ENCODE measurements at regions not wholly inside any gene's neighbourhood (a gene's known extent, or its start where the extent isn't known, plus 50 kb on each side); places are given as distances from the start of the nearest gene placed in this dataset.

DNA sequence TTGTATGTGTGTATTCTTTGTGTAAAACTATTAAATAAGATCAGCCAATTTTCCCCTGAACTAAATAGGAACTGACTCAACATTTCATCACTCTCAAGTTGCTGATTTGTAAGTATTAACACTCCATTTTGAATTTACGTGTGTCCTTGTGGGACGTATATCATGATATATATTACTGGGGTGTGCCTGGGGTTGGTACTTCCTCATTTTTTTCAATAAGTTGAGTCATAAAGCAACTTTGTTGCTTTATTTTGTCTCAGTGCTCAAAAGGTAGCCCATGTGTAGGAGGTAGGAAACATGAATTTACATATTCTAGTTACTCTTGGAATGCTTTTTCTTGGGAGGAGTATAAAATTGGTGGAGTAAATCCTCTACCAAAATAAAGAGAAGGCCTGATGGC lies 193.9 kb upstream of the RAG2 start:
- Histone ChIP-seq H3K79me2 (ENCODE audit: insufficient read depth, low read length) (no peaks in the 10 kb centered on the region), H3K4me3 (replicated peaks in 1 of 3; ENCODE audit: insufficient read depth in 1 of 3, low read depth in 2 of 3, low read length in 3 of 3) (no peak overlapping the region), H3K36me3 (replicated peaks in 1 of 2; ENCODE audit: control insufficient read depth in 1 of 2, insufficient read depth in 2 of 2, low read length in 2 of 2) (no peaks in the 10 kb centered on the region), H2AFZ (ENCODE audit: low read length) (no peak overlapping the region), H3K27ac (ENCODE audit: extremely low read length, insufficient read depth, low read length) (no peak overlapping the region), H4K20me1 (ENCODE audit: insufficient read depth, low read length) (no peaks in the 10 kb centered on the region), H3K4me2 (ENCODE audit: low read depth, low read length) (no peak overlapping the region), H3K4me1 (ENCODE audit: insufficient read depth, low read length) (no peaks in the 10 kb centered on the region), H3K9me3 (ENCODE audit: low read length) (no peaks in the 10 kb centered on the region), H3K27me3 (ENCODE audit: control insufficient read depth in 1 of 2, insufficient read depth in 2 of 2, low read length in 2 of 2) (no peaks in the 10 kb centered on the region), H3K9ac (ENCODE audit: insufficient read depth, low read depth, low read length) (no peak overlapping the region)
- intact Hi-C loops (cut with micrococcal nuclease; ENCODE audit: unreplicated experiment) (no loop called here), in situ Hi-C loops (cut with HindIII; ENCODE audit: extremely low pct_ligation_motif_present, low pct_unique_long_range_greater_than_20kb) (no loop called here)
- ChIA-PET POLR2A (no interaction called here), CTCF (ENCODE audit: low intra/inter-chr PET ratio, low total read pairs) (no interaction called here)
- no peak for DNase-seq (ENCODE audit: low spot score)
- no peak for FAIRE-seq
- no TSS peak for BruUV-seq (replicated peaks)
- TF ChIP-seq ATF7 (IDR thresholded peaks at IDR 0.05): no peak
- TF ChIP-seq ATF7 (CRISPR knock-in tag; IDR thresholded peaks at IDR 0.05): no peak
- no peak for TF ChIP-seq ZNF839 (CRISPR knock-in tag; IDR thresholded peaks at IDR 0.05; ENCODE audit: borderline replicate concordance)
- TF ChIP-seq, protein P1, sequence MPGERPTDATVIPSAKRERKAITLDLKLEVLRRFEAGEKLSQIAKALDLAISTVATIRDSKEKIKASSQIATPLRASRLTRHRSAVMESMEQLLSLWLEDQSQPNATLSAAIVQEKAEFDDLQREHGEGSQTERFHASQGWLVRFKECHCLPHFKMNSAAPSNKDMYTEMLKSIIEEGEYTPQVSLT (CRISPR knock-in tag; IDR thresholded peaks at IDR 0.05; ENCODE audit: borderline replicate concordance, low read depth): no peak
- TF ChIP-seq FOXO1 (CRISPR knock-in tag; IDR thresholded peaks at IDR 0.05): no peak
- TF ChIP-seq ZNF282 (IDR thresholded peaks at IDR 0.05; ENCODE audit: partially characterized antibody): no peak
- TF ChIP-seq EZH2 (conservative IDR thresholded peaks at IDR 0.05; ENCODE audit: low read depth, low read length): no peak
- TF ChIP-seq PHF21A (CRISPR knock-in tag; IDR thresholded peaks at IDR 0.05): no peak
- 10% methylated on average over 2 of the region's 2 CpGs for WGBS (ENCODE audit: low lambda C conversion rate)
- no peak for ATAC-seq

DNA sequence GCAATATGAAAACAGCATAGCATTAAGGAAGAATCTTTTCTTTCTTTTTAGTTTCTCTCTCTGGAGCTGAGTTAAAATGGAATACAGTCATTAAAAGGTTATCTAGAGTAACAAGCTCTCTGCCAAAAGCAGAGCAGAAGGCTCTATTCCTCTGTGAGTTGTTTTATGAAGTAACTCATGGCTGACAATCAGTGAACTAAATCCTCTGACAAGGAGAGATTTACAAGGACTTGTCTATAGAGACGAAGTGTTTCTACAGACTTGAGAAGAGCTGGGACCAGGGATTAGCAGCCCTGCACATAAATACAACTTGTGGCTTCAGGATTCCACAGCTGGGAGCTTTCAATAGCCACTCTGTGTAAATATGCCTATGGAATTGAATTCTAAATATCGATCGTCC lies 192.5 kb upstream of the RAG2 start:
- H2AFZ ChIP-seq (ENCODE audit: low read length): no peak overlapping the region
- no peak overlapping the region for H3K9ac ChIP-seq (ENCODE audit: insufficient read depth, low read depth, low read length)
- WGBS (ENCODE audit: low lambda C conversion rate): 0% methylated on average over 3 of the region's 3 CpGs
- ChIA-PET POLR2A (no interaction called here), CTCF (ENCODE audit: low intra/inter-chr PET ratio, low total read pairs) (no interaction called here)
- no peaks in the 10 kb centered on the region for H3K27me3 ChIP-seq (ENCODE audit: control insufficient read depth in 1 of 2, insufficient read depth in 2 of 2, low read length in 2 of 2)
- no peak for TF ChIP-seq CBX1 (IDR thresholded peaks at IDR 0.05; ENCODE audit: low read depth)
- TF ChIP-seq XBP1 (CRISPR knock-in tag; IDR thresholded peaks at IDR 0.05): no peak
- TF ChIP-seq TCF7L2 (IDR thresholded peaks at IDR 0.05; ENCODE audit: low read depth, low read length): no peak
- no peak for TF ChIP-seq ZNF678 (CRISPR knock-in tag; IDR thresholded peaks at IDR 0.05)
- TF ChIP-seq, protein P2, sequence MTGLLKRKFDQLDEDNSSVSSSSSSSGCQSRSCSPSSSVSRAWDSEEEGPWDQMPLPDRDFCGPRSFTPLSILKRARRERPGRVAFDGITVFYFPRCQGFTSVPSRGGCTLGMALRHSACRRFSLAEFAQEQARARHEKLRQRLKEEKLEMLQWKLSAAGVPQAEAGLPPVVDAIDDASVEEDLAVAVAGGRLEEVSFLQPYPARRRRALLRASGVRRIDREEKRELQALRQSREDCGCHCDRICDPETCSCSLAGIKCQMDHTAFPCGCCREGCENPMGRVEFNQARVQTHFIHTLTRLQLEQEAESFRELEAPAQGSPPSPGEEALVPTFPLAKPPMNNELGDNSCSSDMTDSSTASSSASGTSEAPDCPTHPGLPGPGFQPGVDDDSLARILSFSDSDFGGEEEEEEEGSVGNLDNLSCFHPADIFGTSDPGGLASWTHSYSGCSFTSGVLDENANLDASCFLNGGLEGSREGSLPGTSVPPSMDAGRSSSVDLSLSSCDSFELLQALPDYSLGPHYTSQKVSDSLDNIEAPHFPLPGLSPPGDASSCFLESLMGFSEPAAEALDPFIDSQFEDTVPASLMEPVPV (CRISPR knock-in tag; IDR thresholded peaks at IDR 0.05): no peak
- TF ChIP-seq, protein P3, sequence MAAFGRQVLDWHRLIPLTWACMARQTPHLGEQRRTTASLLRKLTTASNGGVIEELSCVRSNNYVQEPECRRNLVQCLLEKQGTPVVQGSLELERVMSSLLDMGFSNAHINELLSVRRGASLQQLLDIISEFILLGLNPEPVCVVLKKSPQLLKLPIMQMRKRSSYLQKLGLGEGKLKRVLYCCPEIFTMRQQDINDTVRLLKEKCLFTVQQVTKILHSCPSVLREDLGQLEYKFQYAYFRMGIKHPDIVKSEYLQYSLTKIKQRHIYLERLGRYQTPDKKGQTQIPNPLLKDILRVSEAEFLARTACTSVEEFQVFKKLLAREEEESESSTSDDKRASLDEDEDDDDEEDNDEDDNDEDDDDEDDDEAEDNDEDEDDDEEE (CRISPR knock-in tag; IDR thresholded peaks at IDR 0.05): no peak
- no peak for FAIRE-seq
- no peaks in the 10 kb centered on the region for H4K20me1 ChIP-seq (ENCODE audit: insufficient read depth, low read length)
- intact Hi-C loops (cut with micrococcal nuclease; ENCODE audit: unreplicated experiment) (no loop called here), in situ Hi-C loops (cut with HindIII; ENCODE audit: extremely low pct_ligation_motif_present, low pct_unique_long_range_greater_than_20kb) (no loop called here)
- no peak overlapping the region for H3K27ac ChIP-seq (ENCODE audit: extremely low read length, insufficient read depth, low read length)
- ATAC-seq: no peak
- no peak for DNase-seq (ENCODE audit: low spot score)
- H3K36me3 ChIP-seq (replicated peaks in 1 of 2; ENCODE audit: control insufficient read depth in 1 of 2, insufficient read depth in 2 of 2, low read length in 2 of 2): no peaks in the 10 kb centered on the region
- H3K79me2 ChIP-seq (ENCODE audit: insufficient read depth, low read length): no peaks in the 10 kb centered on the region
- H3K4me1 ChIP-seq (ENCODE audit: insufficient read depth, low read length): no peaks in the 10 kb centered on the region
- no peaks in the 10 kb centered on the region for H3K9me3 ChIP-seq (ENCODE audit: low read length)
- no peak overlapping the region for H3K4me3 ChIP-seq (replicated peaks in 1 of 3; ENCODE audit: insufficient read depth in 1 of 3, low read depth in 2 of 3, low read length in 3 of 3)
- H3K4me2 ChIP-seq (ENCODE audit: low read depth, low read length): no peak overlapping the region
- no TSS peak for BruUV-seq (replicated peaks)

Data from HepG2 (cell line).